Vagina (tissue), 2 donors: ENCODE measurements at regions not wholly inside any gene's neighbourhood (a gene's known extent, or its start where the extent isn't known, plus 50 kb on each side); places are given as distances from the start of the nearest gene placed in this dataset.

Experiments
- CTCF ChIP-seq, 3 experiments: fragments of 450-650 bp in 2 of 3; fragments of 200-600 bp in 1 of 3; sonication (generic) in 1 of 3; IDR thresholded peaks; one replicate each; pipeline ENCODE4 v1.5.1; 2017 to 2019; ENCODE audit warnings: antibody characterized with exemption in 3 of 3, mild to moderate bottlenecking in 2 of 3, moderate library complexity in 2 of 3
- POLR2AphosphoS5 ChIP-seq, 2 donors: sonication (generic); formaldehyde crosslinking; IDR thresholded peaks; one replicate each; pipeline ENCODE4 v1.9.0; 2017; ENCODE audit warnings: antibody characterized with exemption in 2 of 2, mild to moderate bottlenecking in 2 of 2, low read depth in 1 of 2; ENCODE audit not compliant: insufficient read depth in 1 of 2

- TF ChIP-seq POLR2AphosphoS5 (IDR thresholded peaks at IDR 0.05; ENCODE audit: insufficient read depth in 1 of 2, low read depth in 1 of 2) (no peak), CTCF (IDR thresholded peaks at IDR 0.05) (no peak)
Measured at GRCh38 chr2:51778806-51779205, 746.9 kb upstream of the NRXN1 start.
